ENCODE measurements at regions not wholly inside any gene's neighbourhood (a gene's known extent, or its start where the extent isn't known, plus 50 kb on each side); places are given as distances from the start of the nearest gene placed in this dataset.
"Not testable (repeated sequence)": the region's sequence is repeated elsewhere in the genome, so short reads cannot be mapped to it uniquely, and the experiment has no call there.

DNA sequence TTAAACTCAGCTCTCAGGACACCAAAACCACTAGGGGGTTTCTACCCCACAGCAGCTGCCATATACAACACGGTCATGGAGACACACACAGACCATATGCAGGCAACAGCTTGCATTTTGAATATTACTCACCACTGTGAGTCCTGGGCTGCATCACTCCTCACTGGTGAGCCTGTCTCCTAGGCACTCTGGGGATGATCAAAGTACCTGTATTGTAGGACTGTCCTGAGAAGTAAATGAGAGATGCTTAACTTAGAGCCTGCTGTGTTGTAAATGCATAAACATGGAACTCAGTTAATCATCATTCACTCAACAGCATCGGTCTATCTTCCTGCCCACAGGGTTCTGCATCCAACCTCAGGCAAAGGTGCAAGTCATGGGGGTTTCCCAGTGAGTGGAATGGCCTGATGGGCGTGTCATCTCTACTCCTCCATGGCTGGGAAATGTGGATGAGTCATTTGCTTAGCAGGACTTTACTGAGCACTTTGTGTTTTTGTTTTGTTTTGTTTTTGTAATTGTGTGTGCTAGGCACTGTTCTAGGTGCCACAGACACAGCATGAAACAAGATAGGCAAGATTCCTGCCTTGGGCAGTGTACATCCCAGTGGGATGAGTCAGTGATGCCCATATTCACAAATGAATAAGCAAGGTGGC, 1141.2 kb upstream of the TMEM132C start:
- no peak for DNase-seq (ENCODE audit: low spot score)
- Histone ChIP-seq H3K27ac (no peak overlapping the region), H3K4me3 (no peak overlapping the region)
- TF ChIP-seq, protein P1, sequence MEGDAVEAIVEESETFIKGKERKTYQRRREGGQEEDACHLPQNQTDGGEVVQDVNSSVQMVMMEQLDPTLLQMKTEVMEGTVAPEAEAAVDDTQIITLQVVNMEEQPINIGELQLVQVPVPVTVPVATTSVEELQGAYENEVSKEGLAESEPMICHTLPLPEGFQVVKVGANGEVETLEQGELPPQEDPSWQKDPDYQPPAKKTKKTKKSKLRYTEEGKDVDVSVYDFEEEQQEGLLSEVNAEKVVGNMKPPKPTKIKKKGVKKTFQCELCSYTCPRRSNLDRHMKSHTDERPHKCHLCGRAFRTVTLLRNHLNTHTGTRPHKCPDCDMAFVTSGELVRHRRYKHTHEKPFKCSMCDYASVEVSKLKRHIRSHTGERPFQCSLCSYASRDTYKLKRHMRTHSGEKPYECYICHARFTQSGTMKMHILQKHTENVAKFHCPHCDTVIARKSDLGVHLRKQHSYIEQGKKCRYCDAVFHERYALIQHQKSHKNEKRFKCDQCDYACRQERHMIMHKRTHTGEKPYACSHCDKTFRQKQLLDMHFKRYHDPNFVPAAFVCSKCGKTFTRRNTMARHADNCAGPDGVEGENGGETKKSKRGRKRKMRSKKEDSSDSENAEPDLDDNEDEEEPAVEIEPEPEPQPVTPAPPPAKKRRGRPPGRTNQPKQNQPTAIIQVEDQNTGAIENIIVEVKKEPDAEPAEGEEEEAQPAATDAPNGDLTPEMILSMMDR (IDR thresholded peaks at IDR 0.05) = no peak

DNA sequence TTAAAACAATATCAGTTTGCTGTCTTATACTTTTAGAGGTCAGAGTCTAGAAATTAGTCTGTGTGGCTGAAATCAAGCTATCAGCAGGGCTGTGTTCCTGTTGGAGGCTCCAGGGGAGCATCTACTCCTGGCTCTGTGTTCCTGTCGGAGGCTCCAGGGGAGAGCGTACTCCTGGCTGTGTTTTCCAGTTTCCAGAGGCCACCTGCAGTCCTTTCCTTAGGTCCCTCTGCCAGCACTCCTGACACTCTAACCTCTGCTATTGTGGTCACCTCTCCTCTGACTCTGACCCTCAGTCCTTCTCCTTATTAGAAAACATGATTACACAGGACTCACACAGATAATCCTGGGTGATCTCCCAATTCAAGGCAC, 1140.7 kb upstream of the TMEM132C start:
- no peak overlapping the region for H3K4me3 ChIP-seq
- DNase-seq (ENCODE audit: low spot score) = no peak
- TF ChIP-seq, protein P1 (IDR thresholded peaks at IDR 0.05) = no peak
- no peak overlapping the region for H3K27ac ChIP-seq

DNA sequence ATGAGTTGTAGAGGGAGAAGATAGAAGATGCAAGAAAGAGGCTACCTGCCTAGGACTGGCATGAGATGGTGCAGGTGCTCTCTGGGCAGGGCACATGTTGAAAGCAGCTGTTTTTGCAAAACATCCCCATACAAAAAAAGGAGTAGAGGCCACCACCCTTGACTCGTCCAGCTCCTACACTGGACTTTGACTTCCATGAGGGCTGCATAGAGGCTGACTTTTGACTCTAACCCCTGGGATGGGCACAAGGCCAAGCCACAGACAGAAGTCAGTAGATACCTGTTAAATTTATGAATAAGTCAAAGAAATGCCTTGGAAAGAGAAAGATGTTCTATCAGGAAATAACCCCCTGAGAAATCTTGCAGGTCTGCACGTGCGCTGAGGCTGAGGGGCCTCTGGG, 1139.1 kb upstream of the TMEM132C start:
- H3K4me3 ChIP-seq = no peak overlapping the region
- DNase-seq (ENCODE audit: low spot score) = no peak
- TF ChIP-seq, protein P1 (IDR thresholded peaks at IDR 0.05) = no peak
- no peak overlapping the region for H3K27ac ChIP-seq

DNA sequence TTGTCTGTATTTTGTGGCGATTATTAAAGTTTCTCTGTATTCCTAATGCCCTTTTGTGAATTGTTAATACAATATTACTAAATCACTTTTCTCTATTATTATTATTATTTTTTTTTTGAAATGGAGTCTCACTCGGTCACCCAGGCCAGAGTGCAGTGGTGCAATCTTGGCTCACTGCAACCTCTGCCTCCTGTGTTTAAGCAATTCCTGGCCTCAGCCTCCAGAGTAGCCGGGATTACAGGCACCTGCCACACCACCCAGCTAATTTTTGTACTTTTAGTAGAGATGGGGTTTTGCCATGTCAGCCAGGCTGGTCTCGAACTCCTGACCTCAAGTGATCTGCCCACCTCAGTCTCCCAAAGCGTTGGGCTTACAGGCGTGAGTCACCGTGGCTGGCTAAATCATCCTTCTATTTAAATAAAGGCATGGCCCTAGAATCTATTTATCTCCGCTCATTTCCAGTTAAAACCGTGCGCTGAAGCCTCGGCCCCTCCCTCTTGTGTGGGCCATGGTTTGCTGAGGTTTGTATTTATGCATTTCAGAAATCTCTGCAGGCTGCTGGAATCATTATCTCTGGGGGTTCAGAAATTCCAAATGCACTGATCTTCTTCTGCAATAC, 1136.4 kb upstream of the TMEM132C start:
- no peak overlapping the region for H3K27ac ChIP-seq
- TF ChIP-seq, protein P1 (IDR thresholded peaks at IDR 0.05) = no peak
- DNase-seq (ENCODE audit: low spot score) = no peak

DNA sequence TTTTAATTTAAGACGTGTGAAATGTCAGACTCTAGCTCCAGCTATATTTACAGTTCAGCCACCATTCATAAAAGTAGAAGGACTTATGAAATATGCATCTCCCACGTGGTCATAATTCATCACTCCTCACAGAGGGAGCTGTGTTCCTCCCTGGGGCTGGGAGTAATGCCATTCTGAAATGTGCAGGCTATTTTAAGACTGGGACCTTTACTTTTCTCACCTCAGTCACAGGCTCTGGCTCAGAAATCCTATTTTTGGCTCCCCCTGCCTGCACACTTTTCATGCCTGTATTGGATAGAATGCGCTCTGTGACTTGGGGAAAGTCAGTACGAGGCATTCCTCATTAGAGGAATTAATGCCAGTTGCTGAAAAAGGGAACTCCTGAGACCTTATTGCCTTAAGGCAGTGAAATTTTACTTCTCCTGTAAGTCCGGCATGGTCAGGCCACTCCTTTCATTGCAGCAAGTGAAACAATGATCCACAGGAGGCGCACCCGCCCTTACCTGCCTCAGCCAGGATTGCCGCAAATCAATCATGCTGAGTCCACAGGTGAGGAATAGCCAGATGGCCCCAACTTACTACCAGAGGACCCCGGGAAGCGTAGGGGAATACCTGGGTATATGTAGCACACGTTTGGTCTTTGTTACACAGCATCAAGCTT, 1133.2 kb upstream of the TMEM132C start:
- H3K27ac ChIP-seq = no peak overlapping the region
- no peak overlapping the region for H3K4me3 ChIP-seq
- no peak for DNase-seq (ENCODE audit: low spot score)
- TF ChIP-seq, protein P1 (IDR thresholded peaks at IDR 0.05) = no peak

More for the DNA sequence above, 1136.4 kb upstream of the TMEM132C start:
- H3K4me3 ChIP-seq = no peak overlapping the region

DNA sequence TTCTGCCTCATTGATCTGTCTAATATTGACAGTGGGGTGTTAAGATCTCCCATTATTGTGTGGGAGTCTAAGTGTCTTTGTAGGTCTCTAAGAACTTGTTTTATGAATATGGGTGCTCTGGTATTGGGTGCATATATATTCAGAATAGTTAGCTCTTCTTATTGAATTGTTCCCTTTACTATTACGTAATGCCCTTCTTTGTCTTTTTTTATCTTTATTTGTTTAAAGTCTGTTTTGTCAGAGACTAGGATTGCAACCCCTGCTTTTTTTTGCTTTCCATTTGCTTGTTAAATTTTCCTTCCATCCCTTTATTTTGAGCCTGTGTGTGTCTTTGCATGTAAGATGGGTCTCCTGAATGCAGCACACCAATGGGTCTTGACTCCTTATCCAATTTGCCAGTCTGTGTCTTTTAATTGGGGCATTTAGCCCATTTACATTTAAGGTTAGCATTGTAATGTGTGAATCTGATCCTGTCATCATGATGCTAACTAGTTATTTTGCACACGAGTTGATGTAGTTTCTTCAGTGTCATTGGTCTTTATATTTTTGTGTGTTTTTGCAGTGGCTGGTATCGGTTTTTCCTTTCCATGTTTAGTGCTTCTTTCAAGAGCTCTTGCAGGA, 1126.0 kb upstream of the TMEM132C start:
- not testable (repeated sequence) for H3K4me3 ChIP-seq; H3K27ac ChIP-seq; DNase-seq (ENCODE audit: low spot score)

DNA sequence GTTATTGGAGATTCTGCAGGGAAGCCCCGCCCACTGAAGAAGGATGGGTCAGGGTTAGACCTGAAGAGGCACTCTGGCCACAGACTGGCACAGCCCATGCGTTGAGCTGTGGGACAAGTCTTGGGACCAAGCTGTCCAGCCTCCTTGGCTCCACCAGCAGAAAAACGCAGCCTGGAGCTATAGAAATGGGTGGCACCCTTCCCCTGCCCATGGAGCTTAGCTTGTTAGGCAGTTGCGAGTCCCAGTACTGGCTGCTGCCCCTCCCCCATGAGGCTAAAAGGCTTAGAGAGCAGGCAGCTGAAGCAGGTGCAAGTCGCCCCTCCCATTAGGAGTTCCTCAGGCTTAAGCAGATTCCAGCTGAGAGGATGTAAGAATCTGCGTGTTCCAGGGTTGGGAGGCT, 1124.0 kb upstream of the TMEM132C start:
- TF ChIP-seq, protein P1 (IDR thresholded peaks at IDR 0.05) = no peak
- no peak for DNase-seq (ENCODE audit: low spot score)
- H3K27ac ChIP-seq = no peak overlapping the region
- H3K4me3 ChIP-seq = no peak overlapping the region

All from coronary artery (tissue), 2 donors.